PC-3 (cell line): ENCODE measurements at regions not wholly inside any gene's neighbourhood (a gene's known extent, or its start where the extent isn't known, plus 50 kb on each side); places are given as distances from the start of the nearest gene placed in this dataset.

Experiments
- ATAC-seq: fragments of 200-7000 bp; cut with Tn5 transposase; 2 replicates; pipeline ENCODE4 v1.9.1; 2020; ENCODE audit warnings: mild to moderate bottlenecking, moderate library complexity
- BruUV-seq: library from RNA; stranded (reverse); fragments of 400-500 nt; replicated peaks from 2 replicates; lab custom pipeline; 2021; lab: Mats Ljungman, UMichigan
- CTCF ChIA-PET: fragments of 300-600 bp; sonication (Branson Sonifier 250); formaldehyde crosslinking; loops from one replicate; lab custom pipeline; 2022; ENCODE audit warnings: antibody characterized with exemption; lab: Charles Lee
- POLR2A ChIA-PET: fragments of 300-600 bp; sonication (Branson Sonifier 250); formaldehyde crosslinking; loops from one replicate; lab custom pipeline; 2022; ENCODE audit warnings: antibody characterized with exemption; ENCODE audit not compliant: unreplicated experiment; lab: Charles Lee
- DNase-seq: peaks from one replicate; pipeline ENCODE4 v3.0.0-alpha.2; 2015
- H2AFZ ChIP-seq: fragments of 300-600 bp; sonication (generic); 2 replicates; pipeline ENCODE4 v1.6.0; 2016; ENCODE audit warnings: antibody characterized with exemption, low read length
- H3F3A ChIP-seq: fragments of 300-600 bp; sonication (generic); one replicate; pipeline ENCODE4 v1.6.0; 2017; ENCODE audit warnings: antibody characterized with exemption, low read length, control low read depth, mild to moderate bottlenecking; ENCODE audit not compliant: unreplicated experiment
- H3K27ac ChIP-seq: fragments of 300-600 bp; sonication (generic); 2 replicates; pipeline ENCODE4 v1.5.1; 2016; ENCODE audit warnings: mild to moderate bottlenecking, low read length
- H3K27me3 ChIP-seq: fragments of 300-600 bp; sonication (generic); 2 replicates; pipeline ENCODE4 v1.6.1; 2016; ENCODE audit warnings: low read length, mixed read lengths
- H3K36me3 ChIP-seq: fragments of 300-600 bp; sonication (generic); 2 replicates; pipeline ENCODE4 v1.6.1; 2016; ENCODE audit warnings: low read depth, mixed run types, low read length, mixed read lengths
- H3K4me1 ChIP-seq: fragments of 300-600 bp; sonication (generic); 2 replicates; pipeline ENCODE4 v1.5.1; 2016; ENCODE audit warnings: low read length; ENCODE audit not compliant: insufficient read depth
- H3K4me2 ChIP-seq: fragments of 300-600 bp; sonication (generic); 2 replicates; pipeline ENCODE4 v1.6.0; 2016; ENCODE audit warnings: low read length
- H3K4me3 ChIP-seq: fragments of 300-600 bp; sonication (generic); 2 replicates; pipeline ENCODE4 v1.5.1; 2016; ENCODE audit warnings: mild to moderate bottlenecking, low read length, mixed read lengths
- H3K79me2 ChIP-seq: fragments of 300-600 bp; sonication (generic); 2 replicates; pipeline ENCODE4 v1.6.1; 2017; ENCODE audit warnings: low read length, mixed read lengths
- H3K9ac ChIP-seq: fragments of 300-600 bp; sonication (generic); 2 replicates; pipeline ENCODE4 v1.6.0; 2016; ENCODE audit warnings: mild to moderate bottlenecking, low read length
- H3K9me2 ChIP-seq: fragments of 300-600 bp; sonication (generic); replicated peaks from 2 replicates; pipeline ENCODE4 v1.6.1; 2016; ENCODE audit warnings: mixed run types, low read length, mixed read lengths
- H3K9me3 ChIP-seq: fragments of 300-600 bp; sonication (generic); 2 replicates; pipeline ENCODE4 v1.6.1; 2016; ENCODE audit warnings: low read length, mixed read lengths
- H4K20me1 ChIP-seq: fragments of 300-600 bp; sonication (generic); 2 replicates; pipeline ENCODE4 v1.6.1; 2016; ENCODE audit warnings: low read length, mixed read lengths
- EZH2 ChIP-seq: fragments of 300-600 bp; sonication (generic); IDR thresholded peaks from one replicate; pipeline ENCODE4 v1.6.1; 2017; ENCODE audit warnings: antibody characterized with exemption, mild to moderate bottlenecking, low read length; ENCODE audit not compliant: unreplicated experiment
- EZH2phosphoT487 ChIP-seq: fragments of 300-600 bp; sonication (generic); IDR thresholded peaks from 2 replicates; pipeline ENCODE4 v1.6.1; 2018; ENCODE audit warnings: mild to moderate bottlenecking, antibody characterized with exemption, low read length, borderline replicate concordance
- intact Hi-C: fragments of 100-400 bp; cut with micrococcal nuclease; formaldehyde crosslinking; loops from 2 replicates; pipeline ENCODE4 v1.9.0; 2023
- TF ChIP-seq, protein P1 (sequence below): fragments of 300-600 bp; sonication (generic); conservative IDR thresholded peaks from 2 replicates; pipeline ENCODE4 v1.5.1; 2017; ENCODE audit warnings: antibody characterized with exemption, low read depth, mild to moderate bottlenecking, low read length

DNA sequence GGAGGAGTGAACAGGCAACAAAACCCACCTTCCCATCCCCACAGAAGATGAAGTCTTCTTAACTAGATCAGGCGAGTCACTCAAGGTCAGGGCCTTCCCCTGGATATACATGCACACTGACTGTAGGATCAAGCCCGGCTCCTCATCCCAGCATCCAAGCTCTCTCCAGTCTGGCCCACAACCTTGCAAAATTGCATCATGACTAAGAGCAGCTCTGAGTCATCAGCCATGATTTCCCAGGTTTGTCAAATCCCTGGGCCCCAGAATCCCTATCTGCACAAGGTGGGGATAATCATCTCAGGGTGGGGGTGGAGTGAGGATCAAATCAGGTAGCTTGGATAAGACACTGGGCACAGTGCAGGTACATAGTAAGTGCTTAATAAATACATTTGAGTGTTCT, 199.3 kb upstream of the GRIK3 start:
- Histone ChIP-seq H2AFZ (no peak overlapping the region), H3F3A (no peaks in the 10 kb centered on the region), H3K79me2 (no peaks in the 10 kb centered on the region), H3K27ac (no peak overlapping the region), H3K4me2 (no peak overlapping the region), H3K9ac (no peak overlapping the region), H3K27me3 (peaks cover 21% of the 10 kb centered on the region; the same call in 1 of the 2 replicates), H3K9me3 (0 out of 2 replicates have a peak, but pooled peaks cover 5% of the 10 kb centered on the region), H4K20me1 (no peaks in the 10 kb centered on the region), H3K4me1 (no peaks in the 10 kb centered on the region), H3K9me2 (no peaks in the 10 kb centered on the region), H3K36me3 (no peaks in the 10 kb centered on the region), H3K4me3 (no peak overlapping the region)
- CTCF ChIA-PET: no interaction called here
- no peak for ATAC-seq
- intact Hi-C loops: no loop called here
- no TSS peak for BruUV-seq
- TF ChIP-seq, protein P1, sequence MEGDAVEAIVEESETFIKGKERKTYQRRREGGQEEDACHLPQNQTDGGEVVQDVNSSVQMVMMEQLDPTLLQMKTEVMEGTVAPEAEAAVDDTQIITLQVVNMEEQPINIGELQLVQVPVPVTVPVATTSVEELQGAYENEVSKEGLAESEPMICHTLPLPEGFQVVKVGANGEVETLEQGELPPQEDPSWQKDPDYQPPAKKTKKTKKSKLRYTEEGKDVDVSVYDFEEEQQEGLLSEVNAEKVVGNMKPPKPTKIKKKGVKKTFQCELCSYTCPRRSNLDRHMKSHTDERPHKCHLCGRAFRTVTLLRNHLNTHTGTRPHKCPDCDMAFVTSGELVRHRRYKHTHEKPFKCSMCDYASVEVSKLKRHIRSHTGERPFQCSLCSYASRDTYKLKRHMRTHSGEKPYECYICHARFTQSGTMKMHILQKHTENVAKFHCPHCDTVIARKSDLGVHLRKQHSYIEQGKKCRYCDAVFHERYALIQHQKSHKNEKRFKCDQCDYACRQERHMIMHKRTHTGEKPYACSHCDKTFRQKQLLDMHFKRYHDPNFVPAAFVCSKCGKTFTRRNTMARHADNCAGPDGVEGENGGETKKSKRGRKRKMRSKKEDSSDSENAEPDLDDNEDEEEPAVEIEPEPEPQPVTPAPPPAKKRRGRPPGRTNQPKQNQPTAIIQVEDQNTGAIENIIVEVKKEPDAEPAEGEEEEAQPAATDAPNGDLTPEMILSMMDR: no peak
- TF ChIP-seq EZH2 (no peak), EZH2phosphoT487 (no peak)
- POLR2A ChIA-PET: no interaction called here
- peak; percentile 7 for DNase-seq

DNA sequence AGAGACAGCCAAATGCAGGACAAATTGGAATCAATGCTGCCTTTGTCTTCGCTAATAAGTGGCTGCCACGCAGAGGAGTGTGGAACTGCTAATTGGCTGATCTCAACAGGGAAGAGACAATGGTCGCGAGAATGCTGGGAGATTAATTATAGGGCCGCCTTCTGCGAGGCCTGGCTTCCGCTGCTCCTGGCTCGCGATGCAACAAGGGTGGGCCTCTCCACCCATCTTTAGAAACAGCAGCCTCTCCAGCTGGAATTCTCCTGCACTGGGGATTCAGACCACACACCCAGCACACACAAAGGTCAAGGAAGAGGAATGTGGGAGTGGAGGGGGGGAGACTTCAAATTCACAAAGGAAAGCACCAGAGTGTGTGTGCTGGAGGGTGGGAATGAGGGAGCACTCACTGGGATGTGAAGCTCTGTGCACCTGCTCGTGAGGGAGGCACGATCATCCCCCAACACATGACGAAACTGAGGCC, 200.7 kb upstream of the GRIK3 start:
- intact Hi-C loops: no loop called here
- Histone ChIP-seq H3K27ac (no peak overlapping the region), H3F3A (no peaks in the 10 kb centered on the region), H3K4me2 (no peak overlapping the region), H3K79me2 (no peaks in the 10 kb centered on the region), H3K9me2 (no peaks in the 10 kb centered on the region), H3K36me3 (no peaks in the 10 kb centered on the region), H3K4me1 (no peaks in the 10 kb centered on the region), H3K9ac (no peak overlapping the region), H4K20me1 (no peaks in the 10 kb centered on the region), H3K4me3 (no peak overlapping the region), H3K9me3 (0 out of 2 replicates have a peak, but pooled peaks cover 5% of the 10 kb centered on the region), H2AFZ (no peak overlapping the region), H3K27me3 (peaks cover 21% of the 10 kb centered on the region; the same call in 1 of the 2 replicates)
- TF ChIP-seq, protein P1: no peak
- TF ChIP-seq EZH2: no peak
- no peak for TF ChIP-seq EZH2phosphoT487
- DNase-seq (no peak), ATAC-seq (no peak)
- no TSS peak for BruUV-seq
- ChIA-PET POLR2A (no interaction called here), CTCF (no interaction called here)

DNA sequence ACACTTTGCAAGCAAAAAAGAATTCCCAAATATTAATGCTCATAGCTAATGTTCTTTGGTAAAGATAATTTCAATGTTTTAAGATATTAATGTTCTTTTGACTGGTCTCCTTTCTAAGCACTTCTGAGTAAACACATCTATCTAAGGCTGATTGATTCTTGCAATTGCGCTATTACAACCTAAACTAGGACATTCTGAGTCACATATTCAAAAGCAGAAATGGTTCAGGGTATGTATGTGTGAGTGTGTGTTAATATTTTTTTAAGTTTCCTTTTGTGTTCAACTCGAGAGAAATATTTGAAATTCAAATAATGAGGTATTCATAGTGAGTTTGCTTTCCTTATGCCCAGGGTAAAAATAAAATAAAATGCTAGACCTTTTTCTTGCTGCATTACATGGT, 203.6 kb upstream of the GRIK3 start:
- Histone ChIP-seq H3F3A (no peaks in the 10 kb centered on the region), H3K27me3 (peaks cover 46% of the 10 kb centered on the region), H3K9me2 (no peaks in the 10 kb centered on the region), H3K9me3 (no peaks in the 10 kb centered on the region), H3K36me3 (no peaks in the 10 kb centered on the region), H3K4me2 (no peak overlapping the region), H2AFZ (no peak overlapping the region), H3K9ac (no peak overlapping the region), H3K4me3 (no peak overlapping the region), H3K27ac (no peak overlapping the region), H4K20me1 (no peaks in the 10 kb centered on the region), H3K79me2 (no peaks in the 10 kb centered on the region), H3K4me1 (no peaks in the 10 kb centered on the region)
- intact Hi-C loops: no loop called here
- no peak for ATAC-seq
- BruUV-seq: no TSS peak
- DNase-seq: no peak
- POLR2A ChIA-PET: no interaction called here
- CTCF ChIA-PET: no interaction called here
- TF ChIP-seq, protein P1: no peak
- TF ChIP-seq EZH2: no peak
- no peak for TF ChIP-seq EZH2phosphoT487
